Erythroblast (primary cell): ENCODE measurements at regions not wholly inside any gene's neighbourhood (a gene's known extent, or its start where the extent isn't known, plus 50 kb on each side); places are given as distances from the start of the nearest gene placed in this dataset.

Source experiments
- GATA1 ChIP-seq: IDR thresholded peaks from 2 replicates; pipeline ENCODE4 v1.6.1; 2011; ENCODE audit warnings: low read depth, mild to moderate bottlenecking, control low read depth, low read length, moderate library complexity
- POLR2A ChIP-seq: IDR thresholded peaks from 2 replicates; pipeline ENCODE4 v1.6.1; 2011; ENCODE audit warnings: mild to moderate bottlenecking, low read length

DNA sequence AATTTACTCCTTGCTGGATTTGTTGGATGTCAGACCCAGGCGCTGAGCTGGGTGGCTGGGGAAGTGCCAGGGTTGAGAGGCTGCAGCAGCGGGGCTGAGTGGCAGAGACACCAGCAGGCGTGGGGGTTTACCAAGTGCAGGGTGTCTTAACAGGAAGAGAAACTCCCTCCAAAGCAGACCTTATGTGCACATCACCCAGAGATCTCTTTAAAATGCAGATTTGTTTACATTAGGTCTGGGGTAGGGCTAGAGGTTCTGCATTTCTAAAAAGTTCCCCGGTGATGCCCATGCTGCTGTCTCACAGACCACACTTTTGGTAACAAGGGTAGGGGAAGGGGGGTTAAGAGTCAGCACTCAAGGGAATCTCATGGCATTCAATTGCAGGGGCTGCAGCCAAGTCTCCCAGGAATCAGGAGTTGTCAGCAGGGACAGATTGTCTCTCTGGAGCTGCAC is 80.7 kb upstream of the OLFM4 start:
- TF ChIP-seq POLR2A (no peak), GATA1 (no peak)
